AG09309 (cell line): ENCODE measurements at regions not wholly inside any gene's neighbourhood (a gene's known extent, or its start where the extent isn't known, plus 50 kb on each side); places are given as distances from the start of the nearest gene placed in this dataset.

ENCODE experiments used
- DNase-seq: peaks from one replicate; pipeline ENCODE4 v3.0.0-alpha.2; 2010; ENCODE audit warnings: low read depth
- H3K4me3 ChIP-seq: 2 replicates; pipeline ENCODE4 v1.5.1; 2011; ENCODE audit warnings: mild to moderate bottlenecking, low read depth, low read length, moderate library complexity; ENCODE audit not compliant: control insufficient read depth
- CTCF ChIP-seq: IDR thresholded peaks from 2 replicates; pipeline ENCODE4 v1.5.1; 2011; ENCODE audit warnings: mild to moderate bottlenecking, low read depth, low read length, inconsistent platforms; ENCODE audit not compliant: insufficient read depth, control insufficient read depth; ENCODE audit errors: missing control alignments

GRCh38 chr14:61641914-61642613 lies 53.2 kb upstream of the HIF1A start:
- no peak for DNase-seq

GRCh38 chr14:61642614-61642982 lies 52.7 kb upstream of the HIF1A start:
- H3K4me3 ChIP-seq = no peak overlapping the region
- no peak for TF ChIP-seq CTCF
- no peak for DNase-seq

More at GRCh38 chr14:61641914-61642613, 53.2 kb upstream of the HIF1A start:
- TF ChIP-seq CTCF = no peak
- H3K4me3 ChIP-seq = no peak overlapping the region

DNA sequence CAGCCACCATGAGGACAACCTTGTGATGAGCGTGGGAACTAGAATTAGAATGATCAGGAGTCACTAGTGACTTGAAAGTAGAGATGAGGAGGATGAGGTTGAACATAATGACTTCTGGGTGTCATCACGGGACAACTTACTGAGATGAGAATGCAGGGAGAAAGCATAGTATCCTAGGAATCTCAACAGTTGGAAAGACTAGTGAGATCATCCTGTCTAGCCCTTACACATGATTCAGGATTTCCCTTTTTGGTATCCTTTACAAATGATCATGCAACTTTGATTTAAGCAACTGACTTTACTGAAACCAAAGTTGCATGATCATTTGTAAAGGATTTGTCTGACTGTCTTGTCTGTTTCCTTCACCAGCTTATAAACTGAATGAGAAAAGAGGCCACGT lies 51.8 kb upstream of the HIF1A start:
- H3K4me3 ChIP-seq = no peak overlapping the region
- no peak for DNase-seq
- no peak for TF ChIP-seq CTCF

GRCh38 chr14:61644175-61644574 lies 51.1 kb upstream of the HIF1A start:
- no peak overlapping the region for H3K4me3 ChIP-seq

GRCh38 chr14:61644834-61645233 lies 50.5 kb upstream of the HIF1A start:
- no peak for TF ChIP-seq CTCF
- no peak for DNase-seq
- H3K4me3 ChIP-seq = no peak overlapping the region

More at GRCh38 chr14:61644175-61644574, 51.1 kb upstream of the HIF1A start:
- no peak for TF ChIP-seq CTCF
- no peak for DNase-seq

- no peak for DNase-seq
- no peak overlapping the region for H3K4me3 ChIP-seq
- TF ChIP-seq CTCF = no peak
Observed at GRCh38 chr14:61645247-61645646, 50.1 kb upstream of the HIF1A start.
